HG02938 (cell line): ENCODE measurements at regions not wholly inside any gene's neighbourhood (a gene's known extent, or its start where the extent isn't known, plus 50 kb on each side); places are given as distances from the start of the nearest gene placed in this dataset.
"Not testable (repeated sequence)": the region's sequence is repeated elsewhere in the genome, so short reads cannot be mapped to it uniquely, and the experiment has no call there.

ENCODE experiments used
- ATAC-seq: cut with Tn5 transposase; IDR thresholded peaks from one replicate; pipeline ENCODE4 v1.9.1; 2021; ENCODE audit warnings: mild to moderate bottlenecking, moderate library complexity; ENCODE audit not compliant: unreplicated experiment

DNA sequence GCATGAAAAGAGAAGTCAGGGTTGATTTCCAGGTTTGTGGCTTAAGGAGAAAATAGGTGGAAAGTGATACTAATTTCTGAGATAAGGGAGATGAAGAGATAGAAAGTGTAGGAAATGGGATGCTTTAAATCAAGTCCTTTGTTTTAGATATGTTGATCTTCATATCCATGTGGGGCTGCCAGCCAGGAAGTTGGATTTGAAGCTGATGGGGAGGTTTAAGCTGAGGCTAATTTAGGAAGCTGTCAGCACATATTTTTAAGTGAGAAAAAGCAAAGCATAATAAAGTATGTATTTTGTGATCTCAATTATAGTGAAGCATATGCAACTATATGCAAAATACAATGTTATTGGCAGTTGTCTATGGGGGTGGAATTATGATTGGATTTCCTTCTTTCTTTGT, 428.4 kb downstream of the CSNK1G3 start:
- ATAC-seq, result no peak

DNA sequence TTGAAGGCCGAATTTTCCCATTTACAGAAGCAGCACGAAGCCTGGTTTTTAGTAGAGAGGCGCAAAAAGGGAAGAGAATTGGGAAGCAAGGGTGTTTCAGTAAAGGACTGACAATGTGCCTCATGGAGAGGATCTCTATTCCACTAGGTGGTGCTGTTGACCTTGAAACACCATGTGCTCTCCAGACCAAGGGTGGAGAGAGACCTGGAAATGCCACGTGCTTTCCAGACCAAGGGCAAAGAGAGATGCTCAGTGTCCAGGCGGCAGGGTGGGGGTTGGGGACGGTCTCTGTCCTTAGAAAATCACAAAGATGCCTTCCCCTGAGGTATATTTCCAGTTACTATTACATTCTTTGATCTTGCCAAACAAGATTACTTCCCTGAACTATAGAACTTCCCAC, 425.3 kb downstream of the CSNK1G3 start:
- ATAC-seq, result no peak

DNA sequence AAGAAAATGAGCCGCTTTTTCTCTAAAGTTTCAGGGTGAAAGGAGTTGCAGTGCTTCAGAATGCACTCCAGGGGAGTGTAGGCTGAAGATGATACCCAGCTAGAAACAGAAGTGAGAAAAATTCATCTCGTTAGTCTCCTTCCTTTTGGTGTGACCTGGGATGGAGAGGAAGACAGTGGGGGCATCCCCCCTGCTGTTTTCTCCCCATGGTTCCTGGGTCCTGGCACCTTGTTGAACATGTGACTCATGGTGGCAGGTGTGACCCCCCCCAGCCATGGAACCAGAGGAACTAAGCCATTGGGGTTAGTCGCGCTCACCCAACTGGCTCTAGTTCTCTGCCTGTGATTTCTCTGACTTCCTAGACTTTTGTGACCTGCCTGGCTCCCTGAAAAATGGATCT, 424.6 kb downstream of the CSNK1G3 start:
- ATAC-seq, result no peak

DNA sequence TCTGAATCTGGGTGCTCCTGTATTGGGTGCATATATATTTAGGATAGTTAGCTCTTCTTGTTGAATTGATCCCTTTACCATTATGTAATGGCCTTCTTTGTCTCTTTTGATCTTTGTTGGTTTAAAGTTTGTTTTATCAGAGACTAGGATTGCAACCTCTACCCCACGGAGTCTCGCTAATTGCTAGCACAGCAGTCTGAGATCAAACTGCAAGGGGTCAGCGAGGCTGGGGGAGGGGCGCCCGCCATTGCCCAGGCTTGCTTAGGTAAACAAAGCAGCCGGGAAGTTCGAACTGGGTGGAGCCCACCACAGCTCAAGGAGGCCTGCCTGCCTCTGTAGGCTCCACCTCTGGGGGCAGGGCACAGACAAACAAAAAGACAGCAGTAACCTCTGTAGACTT, 421.8 kb downstream of the CSNK1G3 start:
- not testable (repeated sequence) for ATAC-seq

DNA sequence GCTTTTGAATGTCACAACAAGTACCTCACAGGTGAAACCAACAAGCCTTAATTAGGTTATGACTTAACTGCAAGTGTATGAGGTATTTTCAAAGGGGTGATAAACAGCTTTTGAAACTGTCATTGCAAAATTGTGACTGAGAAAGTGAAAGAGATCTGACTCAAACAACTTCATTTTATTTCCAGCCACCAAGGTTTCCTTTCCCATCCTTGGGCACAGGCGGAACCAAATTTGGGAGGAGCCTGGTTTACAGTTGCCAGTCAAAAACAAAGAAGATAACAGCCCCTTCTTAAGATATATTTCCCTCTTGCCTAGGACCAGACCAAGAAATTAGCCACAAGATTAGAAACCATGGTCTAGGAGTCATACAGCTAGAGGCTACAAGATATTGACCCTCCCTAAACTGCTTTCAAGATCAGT, 417.1 kb downstream of the CSNK1G3 start:
- no peak for ATAC-seq

DNA sequence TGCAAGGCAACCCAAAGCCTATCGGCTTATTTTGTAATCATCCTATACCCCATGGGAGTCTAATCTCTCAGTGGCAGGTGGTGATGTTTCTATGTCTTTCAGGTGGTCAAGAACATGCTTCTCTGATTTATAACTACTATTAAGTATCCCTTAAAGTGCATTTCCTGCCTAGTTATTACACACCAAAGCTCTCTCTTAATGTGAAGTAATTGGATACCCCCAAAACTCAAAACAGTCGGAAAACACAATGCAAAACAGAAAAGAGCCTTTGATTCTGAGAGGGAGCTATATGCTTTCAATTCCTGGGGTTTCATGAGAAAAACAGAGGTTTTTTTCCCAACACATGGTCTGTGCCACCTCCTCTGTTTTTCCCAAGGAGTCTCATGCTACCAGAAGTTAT, 416.4 kb downstream of the CSNK1G3 start:
- ATAC-seq, result no peak

DNA sequence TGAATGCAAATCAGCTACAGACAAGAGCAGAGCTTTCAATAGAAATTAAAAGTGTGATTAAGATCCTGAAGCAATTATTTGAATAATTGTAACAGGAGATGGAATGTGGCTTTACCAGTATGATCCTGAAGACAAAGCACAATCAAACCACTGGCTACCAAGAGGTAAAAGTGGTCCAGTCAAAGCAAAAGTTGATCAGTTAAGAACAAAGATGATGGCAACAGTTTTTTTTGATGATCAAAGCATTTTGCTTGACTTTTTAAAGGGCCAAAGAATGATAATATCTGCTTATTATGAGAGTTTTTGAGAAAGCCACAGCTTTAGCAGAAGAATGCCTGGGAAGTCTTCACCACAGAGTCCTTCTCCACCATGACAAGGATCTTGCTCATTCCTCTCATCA, 409.2 kb downstream of the CSNK1G3 start:
- no peak for ATAC-seq

DNA sequence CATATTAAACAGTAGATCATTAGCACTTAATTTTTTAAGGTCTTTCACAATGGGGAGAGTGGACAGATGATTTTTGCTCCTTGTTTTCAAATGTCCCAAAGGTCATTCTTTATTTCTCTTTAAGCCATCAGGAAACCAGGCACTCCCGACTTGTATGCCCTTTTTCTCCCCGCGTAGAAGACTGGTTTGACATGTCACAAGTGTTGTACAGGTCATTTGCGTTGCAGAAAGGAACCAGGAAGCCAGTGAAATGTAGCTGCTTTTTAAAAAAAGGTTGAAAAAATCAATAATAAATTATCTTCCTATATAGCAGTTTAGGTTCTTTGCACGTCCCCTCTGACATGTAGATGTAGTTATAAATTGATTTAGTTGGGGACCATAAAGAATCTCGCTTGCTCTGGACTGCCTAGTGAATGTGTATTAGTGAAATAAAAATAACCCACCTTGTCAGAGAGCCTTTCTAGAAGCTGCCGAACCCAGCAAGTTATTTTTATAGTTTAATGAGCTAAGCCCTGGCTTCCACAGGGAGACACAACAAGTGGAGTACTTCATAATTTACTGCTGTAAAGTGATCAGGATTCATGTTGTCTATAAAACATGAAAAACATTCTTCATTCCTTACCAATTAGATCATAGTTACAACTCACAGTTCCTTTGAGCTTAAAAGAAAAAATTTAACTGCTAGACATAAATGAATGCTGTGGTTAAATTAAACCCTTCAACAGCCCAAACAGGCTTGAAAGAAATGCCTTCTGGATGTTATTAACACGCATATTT, 404.6 kb downstream of the CSNK1G3 start:
- no peak for ATAC-seq

DNA sequence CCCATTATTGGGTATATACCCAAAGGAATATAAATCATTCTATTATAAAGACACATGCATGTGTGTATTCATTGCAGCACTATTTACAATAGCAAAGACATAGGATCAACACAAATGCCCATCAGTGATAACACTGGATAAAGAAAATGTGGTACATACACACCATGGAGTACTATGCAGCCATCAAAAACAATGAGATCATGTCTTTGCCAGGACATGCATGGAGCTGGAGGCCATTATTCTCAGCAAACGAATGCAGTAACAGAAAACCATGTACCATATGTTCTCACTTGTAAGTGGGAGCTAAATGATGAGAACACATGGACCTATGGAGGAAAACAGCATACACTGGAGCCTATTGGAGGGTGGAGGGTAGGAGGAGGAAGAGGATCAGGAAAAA, 402.4 kb downstream of the CSNK1G3 start:
- no peak for ATAC-seq

DNA sequence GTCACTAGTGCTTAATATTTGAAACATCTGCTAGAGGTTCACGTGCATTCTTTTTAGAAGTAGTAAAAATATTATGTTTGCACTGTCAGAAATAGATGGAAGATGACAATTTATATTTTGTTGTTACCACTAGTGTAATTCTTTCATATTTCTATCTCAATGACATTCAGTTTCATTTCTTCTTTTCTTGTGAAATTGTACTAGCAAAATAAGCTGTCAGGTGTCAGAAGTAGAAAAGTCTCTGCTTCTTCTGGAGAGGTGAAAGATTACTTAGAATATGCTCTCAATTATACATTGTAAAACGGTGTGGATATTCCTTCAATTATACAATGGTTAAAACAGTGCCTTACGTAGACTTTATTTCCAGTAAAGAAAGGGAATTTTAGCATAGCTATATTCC, 395.4 kb downstream of the CSNK1G3 start:
- ATAC-seq, result no peak

DNA sequence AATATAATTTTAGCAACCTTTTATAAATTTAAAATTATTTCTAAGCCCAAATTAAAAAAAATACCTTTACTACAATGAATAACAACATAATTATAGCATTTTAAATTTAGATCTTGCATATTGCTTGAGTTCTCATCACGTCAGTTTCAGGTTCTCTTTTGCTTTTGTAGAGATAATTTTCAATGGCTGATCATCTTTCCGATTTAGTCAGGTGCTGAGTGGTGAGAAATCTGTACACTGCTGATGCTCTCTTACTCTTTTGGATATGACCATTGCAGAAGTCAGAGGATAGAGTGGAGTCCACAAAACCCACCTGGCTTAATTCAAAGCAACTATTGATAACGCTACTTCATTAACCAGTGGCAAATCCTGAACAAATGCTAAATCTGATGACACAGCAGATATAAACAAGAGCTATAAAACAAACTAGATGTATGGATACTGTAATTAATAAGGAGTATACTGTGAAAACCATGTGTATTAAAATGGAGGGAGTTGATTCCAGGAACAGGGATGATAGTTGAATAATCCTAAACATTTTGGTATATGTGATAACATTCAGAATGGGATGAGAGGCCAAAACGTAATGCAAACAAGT, 394.8 kb downstream of the CSNK1G3 start:
- ATAC-seq, result no peak

DNA sequence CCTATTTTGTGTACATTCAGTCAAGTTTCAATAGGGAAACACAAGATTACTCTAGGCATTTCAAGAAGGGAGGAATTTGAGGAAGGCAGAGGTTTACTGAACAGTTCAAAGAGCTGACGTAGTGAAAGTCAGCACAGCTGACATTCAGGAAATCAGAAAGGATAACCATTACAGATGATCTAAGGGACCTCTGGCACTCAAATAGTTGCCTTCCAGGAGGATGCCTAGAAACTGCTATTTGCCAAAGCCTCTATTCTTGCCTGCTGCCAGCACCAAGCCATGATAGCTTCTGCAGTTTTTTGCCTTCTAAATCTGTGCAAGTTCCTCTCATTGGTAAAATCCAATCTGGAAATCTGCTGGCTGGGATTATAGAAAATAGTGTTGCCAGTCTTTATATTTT, 373.1 kb downstream of the CSNK1G3 start:
- no peak for ATAC-seq

DNA sequence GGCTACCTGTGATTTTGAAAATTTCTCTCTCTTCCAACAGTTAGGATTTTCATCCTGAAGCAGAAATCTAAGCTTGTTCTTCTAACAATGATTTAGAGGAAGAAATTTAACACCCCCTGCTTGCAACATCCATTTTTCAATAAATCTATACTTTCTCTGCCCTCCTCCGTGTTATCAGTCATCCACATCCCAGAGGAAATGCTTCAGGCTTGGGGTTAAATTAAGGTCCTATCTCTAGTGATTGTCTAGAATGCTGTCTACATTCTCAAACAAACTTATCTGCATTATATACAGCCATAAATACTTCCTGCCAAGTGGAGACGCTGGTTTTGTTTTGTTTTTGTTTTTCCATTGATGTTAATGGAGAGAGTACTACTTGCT, 371.0 kb downstream of the CSNK1G3 start:
- no peak for ATAC-seq

DNA sequence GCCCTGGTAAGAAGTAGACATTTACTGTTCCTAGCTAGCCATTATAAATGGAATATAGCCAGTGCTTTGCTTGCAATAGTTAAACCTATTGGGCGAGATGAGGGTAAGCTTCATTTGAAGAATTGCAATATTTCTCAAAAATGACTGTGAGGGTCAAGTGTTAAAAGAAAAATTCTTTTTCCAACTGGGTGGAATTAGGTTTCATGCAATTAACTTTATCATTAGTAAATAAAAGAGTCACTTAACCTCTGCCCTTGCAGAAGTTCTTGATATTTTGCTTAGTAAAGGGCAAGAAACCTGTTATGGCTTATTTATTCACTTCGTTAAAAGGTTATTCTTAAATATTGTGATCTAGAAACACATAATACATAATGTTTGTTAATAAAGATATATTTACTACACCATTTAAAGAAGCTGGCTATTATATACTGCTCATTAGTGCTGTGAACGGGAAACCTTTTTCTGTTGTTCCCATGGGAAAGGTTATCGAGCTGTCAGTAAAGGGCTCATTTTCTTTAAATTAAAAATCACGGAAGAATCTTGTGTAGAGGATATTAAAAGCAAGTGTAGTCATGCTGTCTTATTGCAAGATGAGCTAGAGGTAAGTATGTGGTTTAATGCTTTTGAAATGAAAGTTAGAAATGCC, 370.5 kb downstream of the CSNK1G3 start:
- no peak for ATAC-seq

DNA sequence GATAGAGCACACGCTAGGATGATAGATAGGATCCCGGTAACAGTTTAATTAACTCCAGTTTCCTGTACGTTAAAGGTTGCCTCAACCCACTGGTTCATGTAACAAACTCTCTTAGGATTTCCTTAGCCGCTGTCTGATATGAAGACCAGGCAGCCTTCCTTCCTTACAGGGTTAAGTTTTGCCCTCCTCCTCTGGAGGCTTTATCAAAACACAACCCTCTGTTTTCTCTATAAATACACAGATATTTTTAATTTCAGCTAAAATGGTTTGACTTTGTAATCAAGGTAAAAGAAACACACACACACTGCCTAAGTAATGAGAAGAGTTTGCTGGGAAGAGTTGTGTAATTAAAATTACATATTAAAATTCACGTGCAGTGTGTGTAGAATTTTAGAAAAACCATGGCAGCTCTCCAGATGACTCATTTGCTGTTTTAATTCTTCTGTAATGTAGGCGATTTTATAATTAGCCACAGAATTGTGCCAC, 369.8 kb downstream of the CSNK1G3 start:
- ATAC-seq, result no peak

DNA sequence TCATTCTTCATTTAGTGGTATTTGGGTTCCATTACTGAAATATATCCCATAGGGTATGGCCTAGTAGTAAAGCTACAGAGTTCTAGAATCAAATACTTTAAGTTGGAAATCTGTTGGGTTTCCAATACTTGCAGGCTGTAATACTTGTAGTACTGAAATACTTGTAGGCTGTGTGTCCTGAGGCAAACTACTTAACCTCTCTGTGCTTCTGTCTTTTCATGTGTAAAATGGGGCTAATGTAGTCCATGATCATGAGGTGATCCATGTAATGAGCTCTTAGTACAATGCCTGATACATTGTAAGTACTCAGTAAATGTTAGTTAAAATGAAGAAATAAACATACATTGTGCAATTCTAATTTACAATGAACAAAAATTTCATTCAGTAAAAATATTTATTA, 368.9 kb downstream of the CSNK1G3 start:
- no peak for ATAC-seq

DNA sequence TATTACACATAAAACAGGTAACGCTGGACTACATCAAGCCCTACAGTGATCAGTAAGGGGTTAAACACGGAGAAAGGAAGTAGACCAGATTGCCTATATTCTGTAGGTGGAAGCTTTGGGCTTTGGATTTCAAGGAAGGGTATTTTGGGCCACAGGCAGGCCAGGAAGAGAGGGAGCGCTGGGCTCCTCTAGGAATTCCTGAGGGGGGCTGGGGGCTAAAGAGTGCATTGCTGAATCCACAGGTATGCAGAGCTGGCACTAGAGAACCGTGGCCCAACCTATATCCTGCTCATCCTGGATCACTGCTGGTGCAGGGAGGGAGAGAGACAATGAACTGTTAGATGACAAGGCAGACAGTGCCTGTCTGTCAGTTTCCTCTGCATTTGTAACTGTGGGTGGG, 367.1 kb downstream of the CSNK1G3 start:
- no peak for ATAC-seq

DNA sequence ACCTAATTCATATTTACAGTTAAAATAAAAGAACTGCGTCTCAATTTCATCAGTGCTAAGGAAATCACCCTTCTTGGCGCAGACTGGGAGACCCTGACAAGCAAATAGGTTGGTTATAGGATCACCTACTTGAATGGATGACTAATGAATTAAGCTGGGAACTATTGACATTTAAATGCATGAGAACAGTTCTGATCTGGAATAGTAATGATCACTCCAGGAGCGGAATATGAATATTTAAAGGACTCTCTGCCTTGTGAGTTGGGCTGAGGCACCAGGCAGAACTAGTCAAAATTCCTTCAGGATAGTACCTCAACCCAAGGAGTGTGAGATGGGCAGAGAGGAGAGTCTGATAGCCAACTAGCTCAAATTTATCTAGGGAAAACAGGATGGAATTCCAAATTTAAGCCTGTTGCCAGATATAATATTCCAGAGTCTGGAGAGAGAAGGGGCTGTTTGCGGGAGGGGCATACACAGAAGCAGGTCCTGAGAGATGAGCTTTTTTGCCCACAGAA, 364.4 kb downstream of the CSNK1G3 start:
- ATAC-seq, result no peak

DNA sequence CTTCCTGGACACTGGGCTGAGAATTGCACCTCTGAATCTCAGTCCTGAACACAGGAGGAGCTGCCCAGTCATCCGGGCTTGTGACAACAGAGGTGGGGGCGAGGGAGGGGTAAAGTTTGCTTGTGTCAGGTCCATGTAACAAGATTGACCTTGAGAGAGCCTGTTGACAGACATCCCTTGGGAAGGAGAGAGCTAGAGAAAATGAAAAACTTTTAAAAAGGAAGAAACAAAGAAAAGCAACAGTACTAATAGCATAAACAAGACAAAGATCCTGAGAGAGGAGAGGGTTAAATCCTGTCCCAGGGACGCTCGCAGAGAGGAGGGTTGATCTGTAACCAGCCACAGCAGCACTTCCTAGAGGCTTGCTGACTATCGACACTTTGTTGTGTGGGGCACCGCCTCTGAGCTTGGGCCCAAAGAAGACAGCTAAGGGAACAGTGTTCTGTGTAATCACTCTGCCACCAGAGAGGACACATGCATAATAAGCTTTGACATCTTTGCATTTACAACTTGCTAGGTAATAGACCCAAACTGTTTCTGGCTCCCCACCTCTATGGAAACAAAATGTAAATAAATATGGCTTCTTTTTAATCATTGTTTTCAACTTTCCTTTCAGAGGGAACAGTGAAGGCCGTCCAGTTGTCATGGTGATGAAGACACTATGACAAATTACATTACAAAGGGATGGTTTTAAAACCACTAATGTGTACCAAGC, 363.7 kb downstream of the CSNK1G3 start:
- ATAC-seq, result no peak

DNA sequence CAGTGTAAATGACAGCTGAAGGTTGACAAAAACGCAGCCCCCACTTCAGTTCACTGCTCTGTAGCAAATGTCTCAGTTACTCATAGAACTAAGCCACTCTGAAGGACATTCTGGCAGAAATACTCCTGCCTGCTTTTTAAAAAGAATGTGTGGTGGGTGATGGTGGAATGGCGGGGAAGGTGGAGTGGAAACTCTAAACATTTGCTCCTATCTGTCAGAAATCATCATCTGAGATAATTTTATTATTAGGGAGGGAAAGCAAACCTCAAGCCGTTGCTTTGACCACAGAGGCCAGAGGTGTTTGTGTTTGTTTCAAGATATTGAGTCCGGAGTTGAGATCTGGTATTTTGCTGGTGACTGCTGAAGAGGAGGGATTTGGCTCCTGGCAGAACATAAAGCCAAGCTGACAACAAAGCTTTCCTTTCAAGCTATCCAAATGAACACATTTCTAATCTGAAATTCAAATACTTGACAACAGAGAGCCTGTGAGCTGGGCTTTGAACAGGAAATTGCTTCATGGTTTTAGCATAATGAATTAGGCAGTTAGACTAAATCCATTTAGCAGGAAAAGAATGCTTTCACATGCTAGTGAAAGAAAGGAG, 362.7 kb downstream of the CSNK1G3 start:
- no peak for ATAC-seq

DNA sequence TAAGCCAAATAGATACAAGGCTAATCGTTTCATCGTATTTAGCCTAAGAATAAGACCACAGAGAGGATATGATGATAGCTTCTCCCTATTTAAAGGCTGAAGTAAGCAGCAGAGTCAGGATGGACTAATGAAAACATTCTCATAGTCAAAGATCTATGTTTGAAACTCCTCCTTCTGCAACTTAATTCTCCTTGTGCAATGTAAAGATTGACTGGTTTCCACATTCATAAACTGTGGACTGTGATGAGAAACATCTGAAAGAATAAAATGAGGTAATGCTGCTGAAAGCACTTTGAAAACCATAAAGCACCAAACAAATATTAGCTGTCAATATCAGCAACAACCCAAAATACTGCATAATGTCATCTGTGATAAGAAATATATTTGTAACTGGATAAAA, 361.9 kb downstream of the CSNK1G3 start:
- ATAC-seq, result no peak
